Esophagus squamous epithelium (tissue), 4 donors: ENCODE measurements at regions not wholly inside any gene's neighbourhood (a gene's known extent, or its start where the extent isn't known, plus 50 kb on each side); places are given as distances from the start of the nearest gene placed in this dataset.

Experiments
- POLR2A ChIP-seq, 4 donors: fragments of 450-650 bp; IDR thresholded peaks; one replicate each; pipeline ENCODE4 v1.6.1; 2017; ENCODE audit warnings: antibody characterized with exemption in 4 of 4, mild to moderate bottlenecking in 4 of 4, moderate library complexity in 3 of 4
- TF ChIP-seq, protein P1 (sequence below), 6 experiments: fragments of 450-650 bp in 4 of 6; fragments of 200-600 bp in 2 of 6; sonication (generic) in 2 of 6; IDR thresholded peaks; one replicate each; pipeline ENCODE4 v1.5.1; 2016 to 2019; ENCODE audit warnings: antibody characterized with exemption in 6 of 6, mild to moderate bottlenecking in 4 of 6, moderate library complexity in 4 of 6

DNA sequence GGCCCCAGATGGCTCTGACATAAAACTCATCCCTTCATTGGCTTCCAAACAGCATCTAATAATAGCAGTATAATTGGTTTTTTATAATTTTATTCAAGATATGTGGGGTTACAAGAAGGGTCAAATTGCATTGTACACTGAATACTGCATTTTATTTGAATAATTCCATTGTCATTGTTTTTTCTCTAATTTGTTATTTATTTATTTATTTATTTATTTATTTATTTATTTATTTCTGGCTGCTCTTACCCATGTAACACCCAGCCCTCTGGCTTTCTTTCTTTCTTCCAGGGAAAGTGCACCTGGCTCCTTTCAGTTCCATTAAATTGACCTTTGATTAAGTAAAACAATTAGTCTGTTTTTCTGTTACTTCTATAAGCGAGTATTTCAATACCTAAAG lies 210.1 kb downstream of the CDH9 start:
- TF ChIP-seq, protein P1, sequence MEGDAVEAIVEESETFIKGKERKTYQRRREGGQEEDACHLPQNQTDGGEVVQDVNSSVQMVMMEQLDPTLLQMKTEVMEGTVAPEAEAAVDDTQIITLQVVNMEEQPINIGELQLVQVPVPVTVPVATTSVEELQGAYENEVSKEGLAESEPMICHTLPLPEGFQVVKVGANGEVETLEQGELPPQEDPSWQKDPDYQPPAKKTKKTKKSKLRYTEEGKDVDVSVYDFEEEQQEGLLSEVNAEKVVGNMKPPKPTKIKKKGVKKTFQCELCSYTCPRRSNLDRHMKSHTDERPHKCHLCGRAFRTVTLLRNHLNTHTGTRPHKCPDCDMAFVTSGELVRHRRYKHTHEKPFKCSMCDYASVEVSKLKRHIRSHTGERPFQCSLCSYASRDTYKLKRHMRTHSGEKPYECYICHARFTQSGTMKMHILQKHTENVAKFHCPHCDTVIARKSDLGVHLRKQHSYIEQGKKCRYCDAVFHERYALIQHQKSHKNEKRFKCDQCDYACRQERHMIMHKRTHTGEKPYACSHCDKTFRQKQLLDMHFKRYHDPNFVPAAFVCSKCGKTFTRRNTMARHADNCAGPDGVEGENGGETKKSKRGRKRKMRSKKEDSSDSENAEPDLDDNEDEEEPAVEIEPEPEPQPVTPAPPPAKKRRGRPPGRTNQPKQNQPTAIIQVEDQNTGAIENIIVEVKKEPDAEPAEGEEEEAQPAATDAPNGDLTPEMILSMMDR (IDR thresholded peaks at IDR 0.05), result no peak
- no peak for TF ChIP-seq POLR2A (IDR thresholded peaks at IDR 0.05)
